ENCODE measurements at regions not wholly inside any gene's neighbourhood (a gene's known extent, or its start where the extent isn't known, plus 50 kb on each side); places are given as distances from the start of the nearest gene placed in this dataset.
A peak's percentile ranks its signal among the peaks of the same experiment; 100 is the strongest.

GRCh38 chr9:89554307-89555035, 50.3 kb upstream of the GADD45G start:
- DNase-seq (ENCODE audit: low read depth in 2 of 2) = no peak

- no peak for DNase-seq (ENCODE audit: low read depth in 2 of 2)
These were observed 51.3 kb upstream of the GADD45G start for GRCh38 chr9:89553451-89554010.

- no peak for DNase-seq (ENCODE audit: low read depth in 2 of 2)
These were observed 52.5 kb upstream of the SEMA4D start for GRCh38 chr9:89550346-89550927.

GRCh38 chr9:89549031-89549644, 51.2 kb upstream of the SEMA4D start:
- peak; percentile 56 to 74 for DNase-seq (ENCODE audit: low read depth in 2 of 2)

- DNase-seq (ENCODE audit: low read depth in 2 of 2) = no peak
These were observed 50.2 kb upstream of the SEMA4D start for GRCh38 chr9:89548071-89548638.

All from dermis microvascular lymphatic vessel endothelial cell (primary cell).